Lung microvascular endothelial cell (primary cell): ENCODE measurements at regions not wholly inside any gene's neighbourhood (a gene's known extent, or its start where the extent isn't known, plus 50 kb on each side); places are given as distances from the start of the nearest gene placed in this dataset.
"Not testable (repeated sequence)": the region's sequence is repeated elsewhere in the genome, so short reads cannot be mapped to it uniquely, and the experiment has no call there.

Source experiments
- DNase-seq, 2 donors: peaks; one replicate each; pipeline versions ENCODE4 v3.0.0 to v3.0.0-alpha.2; 2010; ENCODE audit warnings: low read depth in 2 of 2

- DNase-seq = no peak
Observed at GRCh38 chr7:91674470-91674869, 206.0 kb downstream of the MTERF1 start.

- DNase-seq = no peak
Observed at GRCh38 chr7:91681718-91682117, 198.8 kb downstream of the MTERF1 start.

DNA sequence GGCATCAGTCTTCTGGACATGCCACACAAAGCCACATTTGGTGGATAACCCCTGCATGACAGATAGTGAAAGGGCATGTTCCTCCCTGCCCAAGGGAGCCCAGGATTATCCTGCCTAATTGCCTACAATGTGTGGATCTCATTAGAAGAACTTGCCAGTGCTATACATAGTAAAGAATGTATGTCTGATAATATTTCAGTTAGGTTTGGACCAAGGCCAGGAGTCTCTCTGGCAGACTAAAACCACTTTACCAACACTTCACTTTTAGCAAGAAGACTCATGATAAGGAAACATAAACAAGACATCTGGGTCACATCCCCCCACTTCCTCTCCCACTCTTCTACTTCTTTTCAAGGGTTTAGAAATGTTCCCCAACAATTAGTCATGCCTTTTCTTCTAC lies 196.7 kb downstream of the MTERF1 start:
- DNase-seq = peak in 1 of 2 donors; percentile 10

- no peak for DNase-seq
Observed at GRCh38 chr7:91685544-91685943, 195.0 kb downstream of the MTERF1 start.

GRCh38 chr7:91690541-91691070 lies 189.9 kb downstream of the MTERF1 start:
- no peak for DNase-seq

- no peak for DNase-seq
Observed at GRCh38 chr7:91691865-91692264, 188.6 kb downstream of the MTERF1 start.

- peak in 1 of 2 donors; percentile 11 for DNase-seq
Observed at GRCh38 chr7:91692800-91693199, 187.7 kb downstream of the MTERF1 start.

DNA sequence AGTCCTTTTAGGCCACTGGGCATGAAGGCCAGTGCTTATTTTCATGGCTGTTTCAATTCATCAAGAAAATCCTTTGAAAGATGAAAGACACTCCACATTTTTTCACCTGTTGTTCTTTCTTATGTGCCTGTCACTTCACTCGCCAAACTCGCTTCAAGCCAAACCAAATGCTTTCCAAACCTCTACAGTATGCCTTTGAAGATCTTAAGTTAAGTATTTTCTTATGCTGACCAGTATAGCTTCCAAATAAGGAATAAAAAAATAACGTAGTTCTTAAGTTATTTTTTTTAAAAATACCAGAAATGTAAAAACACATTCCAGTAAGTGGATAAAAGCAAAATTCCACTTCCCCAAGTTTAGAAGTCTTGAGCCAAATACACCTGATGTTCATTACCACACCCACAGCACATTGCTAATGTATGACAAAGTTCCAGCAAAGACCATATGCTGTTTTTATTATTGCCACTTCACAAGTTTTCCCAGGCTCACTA lies 186.1 kb downstream of the MTERF1 start:
- DNase-seq = no peak

DNA sequence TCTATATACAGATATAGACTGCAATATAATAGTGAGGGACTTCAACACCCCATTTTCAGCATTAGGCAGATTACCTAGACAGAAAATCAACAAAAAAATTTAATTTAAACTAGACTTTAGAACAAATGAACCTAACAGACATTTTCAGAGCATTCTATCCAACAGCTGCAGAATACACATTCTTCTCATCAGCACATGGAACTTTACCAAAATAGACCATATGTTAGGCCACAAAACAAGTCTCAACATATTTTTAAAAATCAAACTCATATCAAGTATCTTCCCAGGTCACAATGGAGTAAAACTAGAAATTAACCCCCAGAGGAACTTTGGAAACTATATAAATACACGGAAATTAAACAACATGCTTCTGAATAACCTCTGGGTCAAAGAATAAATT lies 169.6 kb downstream of the MTERF1 start:
- no peak for DNase-seq

GRCh38 chr7:91713669-91714068 lies 166.8 kb downstream of the MTERF1 start:
- DNase-seq = no peak

GRCh38 chr7:91717681-91718470 lies 162.6 kb downstream of the MTERF1 start:
- DNase-seq = no peak

DNA sequence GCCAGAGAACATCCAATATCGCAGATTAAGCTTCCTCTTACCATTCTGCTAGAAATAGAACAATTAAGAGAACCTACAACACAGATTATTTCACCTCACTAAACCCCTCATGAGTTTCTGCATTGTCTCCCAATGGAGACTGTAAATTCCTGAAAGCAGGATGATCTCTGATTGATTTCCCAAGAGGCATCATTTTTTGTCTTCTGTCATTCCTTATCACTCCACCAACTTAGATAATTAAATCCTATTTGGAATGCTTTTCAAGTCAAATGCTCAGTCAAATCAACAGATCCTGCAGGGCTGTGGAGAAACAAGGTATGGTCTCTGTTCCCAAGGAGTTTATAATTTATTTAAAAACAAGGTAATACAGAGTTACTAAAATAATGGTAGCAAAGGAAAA lies 161.5 kb downstream of the MTERF1 start:
- no peak for DNase-seq

- DNase-seq = no peak
Observed at GRCh38 chr7:91720260-91720937, 160.1 kb downstream of the MTERF1 start.

- DNase-seq = no peak
Observed at GRCh38 chr7:91722831-91723230, 157.7 kb downstream of the MTERF1 start.

- not testable (repeated sequence) for DNase-seq
Observed at GRCh38 chr7:91729046-91729445, 151.5 kb downstream of the MTERF1 start.

DNA sequence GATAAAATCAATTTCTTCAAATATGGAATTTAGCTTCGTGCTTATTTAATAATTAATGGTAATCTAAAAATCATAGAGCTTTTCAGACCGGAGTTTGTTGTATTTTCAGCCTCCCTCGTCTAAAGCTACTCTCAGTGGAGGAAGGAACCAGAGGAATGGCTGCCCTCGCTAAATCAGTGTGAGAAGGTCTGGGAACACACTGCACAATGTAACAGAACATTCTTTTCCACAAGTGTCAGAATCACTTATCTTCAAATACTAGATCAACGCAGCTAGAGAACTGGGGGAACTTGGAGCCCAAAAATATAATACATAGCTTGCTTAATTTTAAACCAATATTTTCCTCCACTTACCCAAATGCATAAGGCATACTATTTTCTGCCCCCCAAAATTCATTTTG lies 148.5 kb downstream of the MTERF1 start:
- DNase-seq = no peak

GRCh38 chr7:91749418-91749817 lies 131.1 kb downstream of the MTERF1 start:
- no peak for DNase-seq

DNA sequence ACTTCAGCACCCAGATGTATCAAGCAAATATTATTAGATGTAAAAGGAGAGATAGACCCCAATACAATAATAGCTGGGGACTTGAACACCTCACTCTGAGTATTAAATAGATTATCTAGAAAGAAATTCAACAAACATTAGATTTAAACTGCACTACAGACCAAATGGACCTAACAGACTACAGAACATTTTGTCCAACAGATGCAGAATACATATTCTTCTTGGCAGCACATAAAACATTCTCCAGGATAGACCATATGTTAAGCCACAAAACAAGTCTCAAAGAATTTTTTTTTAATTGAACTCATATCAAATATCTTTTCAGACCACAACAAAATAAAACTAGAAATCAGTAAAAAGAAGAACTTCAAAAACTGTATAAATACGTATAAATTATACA lies 130.4 kb downstream of the MTERF1 start:
- DNase-seq = no peak

DNA sequence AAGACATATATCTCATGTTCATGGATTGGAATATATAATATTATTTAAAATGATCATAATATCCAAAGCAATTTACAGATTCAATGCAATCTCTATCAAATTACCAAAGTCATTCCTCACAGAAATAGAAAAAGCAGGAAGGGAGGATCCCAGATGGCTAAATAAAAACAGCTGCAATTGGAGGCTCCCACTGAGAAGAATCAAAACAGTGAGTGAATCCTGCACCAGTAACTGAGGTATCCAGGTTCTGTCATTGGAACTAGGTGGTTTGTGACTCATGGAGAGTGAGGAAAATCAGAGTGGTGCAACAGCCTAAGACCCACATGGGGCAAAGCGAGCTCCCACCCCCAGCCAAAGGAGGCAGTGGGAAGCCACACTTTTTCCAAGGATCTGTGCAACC lies 128.4 kb downstream of the MTERF1 start:
- DNase-seq = no peak

DNA sequence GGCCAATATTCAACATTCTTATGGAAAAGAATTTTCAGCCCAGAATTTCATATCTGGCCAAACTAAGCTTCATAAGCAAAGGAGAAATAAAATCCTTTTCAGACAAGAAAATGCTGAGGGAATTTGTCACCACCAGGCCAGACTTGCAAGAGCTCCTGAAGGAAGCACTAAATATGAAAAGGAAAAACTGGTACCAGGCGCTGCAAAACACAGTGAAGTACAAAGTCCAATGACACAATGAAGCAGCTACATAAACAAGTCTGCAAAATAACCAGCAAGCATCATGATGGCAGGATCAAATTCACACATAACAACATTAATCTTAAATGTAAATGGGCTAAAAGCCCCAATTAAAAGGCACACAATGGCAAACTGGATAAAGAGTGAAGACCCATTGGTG lies 126.2 kb downstream of the MTERF1 start:
- DNase-seq = not testable (repeated sequence)

DNA sequence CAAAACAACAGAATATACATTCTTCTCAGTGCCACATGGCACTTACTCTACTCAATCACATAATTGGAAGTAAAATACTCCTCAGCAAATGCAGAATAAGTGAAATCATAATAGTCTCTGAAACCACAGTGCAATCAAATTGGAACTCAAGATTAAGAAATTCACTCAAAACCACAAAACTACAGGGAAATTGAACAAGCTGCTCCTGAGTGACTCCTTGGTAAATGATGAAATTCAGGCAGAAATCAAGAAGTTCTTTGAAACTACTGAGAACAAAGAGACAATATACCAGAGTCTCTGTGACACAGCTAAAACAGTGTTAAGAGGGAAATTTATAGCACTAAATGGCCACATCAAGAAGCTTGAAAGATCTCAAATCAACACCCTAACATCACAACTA lies 125.4 kb downstream of the MTERF1 start:
- DNase-seq = not testable (repeated sequence)

- peak in 1 of 2 donors; percentile 36 for DNase-seq
Observed at GRCh38 chr7:91759205-91759863, 121.2 kb downstream of the MTERF1 start.
